Keratinocyte (primary cell): ENCODE measurements at regions not wholly inside any gene's neighbourhood (a gene's known extent, or its start where the extent isn't known, plus 50 kb on each side); places are given as distances from the start of the nearest gene placed in this dataset.

ENCODE experiments used
- DNase-seq: peaks from one replicate; pipeline ENCODE4 v3.0.0-alpha.2; 2011; ENCODE audit warnings: low read depth, missing footprints, low spot score
- FAIRE-seq: peaks from 2 replicates; lab custom pipeline; 2011; peaks lifted over from hg19 to GRCh38; lab: Jason Lieb, UNC
- H2AFZ ChIP-seq: 2 replicates; pipeline ENCODE4 v1.6.0; 2012; ENCODE audit warnings: low read length, control low read depth, inconsistent platforms; ENCODE audit not compliant: control insufficient read depth
- H3K27ac ChIP-seq: 2 replicates; pipeline ENCODE4 v1.5.1; 2011; ENCODE audit warnings: low read length; ENCODE audit not compliant: control insufficient read depth, insufficient read depth
- H3K27me3 ChIP-seq: 3 replicates; pipeline ENCODE4 v1.6.0; 2011; ENCODE audit warnings: low read length; ENCODE audit not compliant: control insufficient read depth, insufficient read depth; ENCODE audit errors: extremely low read depth
- H3K36me3 ChIP-seq, 2 experiments: 2 replicates in 1 of 2; 3 replicates in 1 of 2; pipeline ENCODE4 v1.5.1; 2011; ENCODE audit warnings: low read length in 2 of 2, mild to moderate bottlenecking in 1 of 2; ENCODE audit not compliant: control insufficient read depth in 2 of 2, insufficient read depth in 2 of 2; ENCODE audit errors: extremely low read depth in 1 of 2
- H3K4me1 ChIP-seq: 3 replicates; pipeline ENCODE4 v1.5.1; 2011; ENCODE audit warnings: low read length; ENCODE audit not compliant: control insufficient read depth, insufficient read depth; ENCODE audit errors: extremely low read depth
- H3K4me2 ChIP-seq: 3 replicates; pipeline ENCODE4 v1.6.0; 2011; ENCODE audit warnings: low read depth, low read length; ENCODE audit not compliant: control insufficient read depth, insufficient read depth; ENCODE audit errors: extremely low read depth
- H3K4me3 ChIP-seq, 3 experiments: fragments of 200-600 bp in 1 of 3; sonication (generic) in 1 of 3; 2 replicates in 2 of 3; 3 replicates in 1 of 3; pipeline ENCODE4 v1.5.1; 2011 to 2016; ENCODE audit warnings: low read length in 3 of 3, mild to moderate bottlenecking in 3 of 3, control low read depth in 2 of 3, inconsistent platforms in 1 of 3, low read depth in 1 of 3, mixed read lengths in 1 of 3, mixed run types in 1 of 3, moderate library complexity in 1 of 3; ENCODE audit not compliant: control insufficient read depth in 2 of 3, insufficient read depth in 2 of 3; ENCODE audit errors: extremely low read depth in 1 of 3
- H3K79me2 ChIP-seq: 2 replicates; pipeline ENCODE4 v1.6.0; 2012; ENCODE audit warnings: low read length; ENCODE audit not compliant: control insufficient read depth, insufficient read depth
- H3K9ac ChIP-seq: 3 replicates; pipeline ENCODE4 v1.6.0; 2011; ENCODE audit warnings: low read length; ENCODE audit not compliant: control insufficient read depth, insufficient read depth; ENCODE audit errors: extremely low read depth
- H3K9me1 ChIP-seq: 3 replicates; pipeline ENCODE4 v1.6.0; 2011; ENCODE audit warnings: low read length; ENCODE audit not compliant: control insufficient read depth, insufficient read depth; ENCODE audit errors: extremely low read depth
- H3K9me3 ChIP-seq: 2 replicates; pipeline ENCODE4 v1.5.1; 2012; ENCODE audit warnings: low read depth, low read length; ENCODE audit not compliant: control insufficient read depth
- H4K20me1 ChIP-seq: 3 replicates; pipeline ENCODE4 v1.6.0; 2011; ENCODE audit warnings: low read length; ENCODE audit not compliant: control insufficient read depth, insufficient read depth; ENCODE audit errors: extremely low read depth
- CTCF ChIP-seq, 3 experiments: IDR thresholded peaks in 1 of 3; conservative IDR thresholded peaks in 1 of 3; optimal IDR thresholded peaks in 1 of 3; 2 replicates in 2 of 3; 3 replicates in 1 of 3; pipeline versions ENCODE3 to v1.5.1; 2011; ENCODE audit warnings: low read length in 3 of 3, mild to moderate bottlenecking in 3 of 3, moderate library complexity in 2 of 3, control low read depth in 1 of 3, inconsistent platforms in 1 of 3; ENCODE audit not compliant: insufficient read depth in 2 of 3; ENCODE audit errors: extremely low read depth in 1 of 3
- EZH2 ChIP-seq: IDR thresholded peaks from one replicate; pipeline ENCODE4 v1.6.1; 2012; ENCODE audit warnings: inconsistent platforms, mild to moderate bottlenecking, low read length, moderate library complexity
- dilution Hi-C: fragments of 300-500 bp; cut with MboI; formaldehyde crosslinking; loops from one replicate; pipeline ENCODE4 v1.7.0; 2020; ENCODE audit warnings: low sequenced_read_pairs; ENCODE audit not compliant: extremely low pct_ligation_motif_present

DNA sequence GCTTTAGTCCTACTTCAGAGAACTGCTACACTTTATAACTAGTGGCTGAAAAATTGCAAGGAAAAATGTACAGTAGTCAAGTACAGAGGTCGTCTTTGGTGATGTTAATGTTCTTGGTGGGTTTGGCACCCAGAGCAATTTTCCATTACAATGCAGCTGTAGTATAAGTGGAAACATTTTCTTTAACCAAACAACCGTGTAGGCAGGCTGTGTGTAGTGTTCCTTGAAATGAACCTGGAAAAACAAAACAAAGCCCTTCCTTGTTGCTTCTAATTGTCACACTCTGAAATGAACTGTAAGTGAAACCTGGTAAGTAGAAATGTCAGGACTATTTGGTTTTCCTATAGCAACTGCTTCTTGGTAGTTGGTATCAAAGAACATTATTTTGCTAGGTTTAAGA, 256.9 kb downstream of the MDFIC start:
- DNase-seq (no peak), FAIRE-seq (peak; percentile 23)
- H3K36me3 ChIP-seq, result no peaks in the 10 kb centered on the region
- H3K9ac ChIP-seq, result no peak overlapping the region
- no peak overlapping the region for H2AFZ ChIP-seq
- H3K9me3 ChIP-seq, result no peaks in the 10 kb centered on the region
- dilution Hi-C loops, result no loop called here
- H3K4me3 ChIP-seq, result no peak overlapping the region
- H3K79me2 ChIP-seq, result no peaks in the 10 kb centered on the region
- H3K27me3 ChIP-seq, result no peaks in the 10 kb centered on the region
- TF ChIP-seq EZH2 (no peak), CTCF (optimal IDR thresholded peaks at IDR 0.05 in 1 of 3, IDR thresholded peaks at IDR 0.05 in 1 of 3, conservative IDR thresholded peaks at IDR 0.05 in 1 of 3; ENCODE audit: extremely low read depth in 1 of 3, insufficient read depth in 2 of 3, low read length in 3 of 3) (no peak)
- H3K4me2 ChIP-seq, result no peak overlapping the region
- H3K4me1 ChIP-seq, result no peaks in the 10 kb centered on the region
- H3K27ac ChIP-seq, result no peak overlapping the region
- no peaks in the 10 kb centered on the region for H3K9me1 ChIP-seq
- no peaks in the 10 kb centered on the region for H4K20me1 ChIP-seq

DNA sequence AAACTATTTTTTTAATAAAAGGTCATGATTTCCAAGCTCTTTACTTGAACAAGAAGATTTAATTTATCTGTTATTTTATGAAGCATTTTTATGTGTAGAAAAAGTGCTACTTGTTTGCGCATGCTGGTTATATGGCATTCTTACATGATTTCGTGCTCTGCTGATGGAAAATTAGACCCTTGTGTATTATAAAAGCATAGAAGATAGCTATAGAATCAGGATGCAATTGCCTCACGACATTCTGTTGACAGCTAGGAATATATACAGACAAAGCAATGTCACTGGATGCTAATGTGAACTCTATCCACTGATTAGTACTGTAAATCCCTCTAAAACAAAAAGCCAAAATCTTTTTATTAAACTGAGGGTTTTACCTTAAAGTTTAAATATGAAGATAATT, 255.9 kb downstream of the MDFIC start:
- H3K9me3 ChIP-seq, result no peaks in the 10 kb centered on the region
- dilution Hi-C loops, result no loop called here
- no peaks in the 10 kb centered on the region for H3K36me3 ChIP-seq
- H3K79me2 ChIP-seq, result no peaks in the 10 kb centered on the region
- DNase-seq (no peak), FAIRE-seq (no peak)
- H3K9ac ChIP-seq, result no peak overlapping the region
- H3K4me3 ChIP-seq, result no peak overlapping the region
- no peaks in the 10 kb centered on the region for H3K4me1 ChIP-seq
- no peak overlapping the region for H2AFZ ChIP-seq
- no peaks in the 10 kb centered on the region for H3K9me1 ChIP-seq
- no peak overlapping the region for H3K27ac ChIP-seq
- H3K4me2 ChIP-seq, result no peak overlapping the region
- H3K27me3 ChIP-seq, result no peaks in the 10 kb centered on the region
- no peaks in the 10 kb centered on the region for H4K20me1 ChIP-seq
- TF ChIP-seq EZH2 (no peak), CTCF (optimal IDR thresholded peaks at IDR 0.05 in 1 of 3, IDR thresholded peaks at IDR 0.05 in 1 of 3, conservative IDR thresholded peaks at IDR 0.05 in 1 of 3; ENCODE audit: extremely low read depth in 1 of 3, insufficient read depth in 2 of 3, low read length in 3 of 3) (no peak)
